Suprapubic skin (tissue), 3 donors: ENCODE measurements at regions not wholly inside any gene's neighbourhood (a gene's known extent, or its start where the extent isn't known, plus 50 kb on each side); places are given as distances from the start of the nearest gene placed in this dataset.

Experiments used
- CTCF ChIP-seq, 2 donors: fragments of 200-600 bp in 1 of 2; fragments of 450-650 bp in 1 of 2; sonication (generic) in 1 of 2; IDR thresholded peaks; one replicate each; pipeline ENCODE4 v1.5.1; 2016 to 2019; ENCODE audit warnings: antibody characterized with exemption in 2 of 2, mild to moderate bottlenecking in 1 of 2, moderate library complexity in 1 of 2
- POLR2AphosphoS5 ChIP-seq, 3 donors: sonication (generic); formaldehyde crosslinking; IDR thresholded peaks; one replicate each; pipeline ENCODE4 v1.6.1; 2017; ENCODE audit warnings: antibody characterized with exemption in 3 of 3

GRCh38 chrX:80312448-80312847, 107.8 kb upstream of the TENT5D start:
- TF ChIP-seq CTCF (IDR thresholded peaks at IDR 0.05) = no peak
- no peak for TF ChIP-seq POLR2AphosphoS5 (IDR thresholded peaks at IDR 0.05)
